Endothelial cell of umbilical vein (primary cell): ENCODE measurements at regions not wholly inside any gene's neighbourhood (a gene's known extent, or its start where the extent isn't known, plus 50 kb on each side); places are given as distances from the start of the nearest gene placed in this dataset.

Experiments used
- BruUV-seq: library from RNA; stranded (reverse); fragments of 400-500 nt; replicated peaks from 2 replicates; lab custom pipeline; 2021; lab: Mats Ljungman, UMichigan
- CTCF ChIA-PET: fragments of 300-600, 350-600 bp; sonication (Branson Sonifier 250); formaldehyde crosslinking; loops from one replicate; lab custom pipeline; 2021; ENCODE audit warnings: antibody characterized with exemption, inconsistent platforms; lab: Charles Lee
- POLR2A ChIA-PET: fragments of 300-600, 350-600 bp; sonication (Branson Sonifier 250); formaldehyde crosslinking; loops from one replicate; lab custom pipeline; 2021; ENCODE audit warnings: antibody characterized with exemption, inconsistent platforms; lab: Charles Lee
- DNase-seq: peaks from one replicate; pipeline ENCODE4 v3.0.0-alpha.2; 2011; ENCODE audit warnings: low read depth, low spot score
- FAIRE-seq: peaks from 2 replicates; lab custom pipeline; 2011; peaks lifted over from hg19 to GRCh38; lab: Jason Lieb, UNC
- H2AFZ ChIP-seq: 2 replicates; pipeline ENCODE4 v1.6.0; 2012; ENCODE audit warnings: low read depth, low read length, control low read depth, inconsistent platforms
- H3K27ac ChIP-seq: 2 replicates; pipeline ENCODE4 v1.5.1; 2011; ENCODE audit warnings: low read depth, mild to moderate bottlenecking, control low read depth, low read length, moderate library complexity; ENCODE audit not compliant: insufficient read depth
- H3K27me3 ChIP-seq, 2 experiments: 2 replicates each; pipeline versions ENCODE4 v1.6.0 to v1.6.1; 2011; ENCODE audit warnings: low read length in 2 of 2, mixed read lengths in 1 of 2; ENCODE audit not compliant: control insufficient read depth in 2 of 2, insufficient read depth in 2 of 2
- H3K36me3 ChIP-seq, 2 experiments: 2 replicates in 1 of 2; 3 replicates in 1 of 2; pipeline ENCODE4 v1.5.1; 2011; ENCODE audit warnings: low read length in 2 of 2, mild to moderate bottlenecking in 1 of 2, moderate library complexity in 1 of 2; ENCODE audit not compliant: control insufficient read depth in 2 of 2, insufficient read depth in 2 of 2; ENCODE audit errors: extremely low read depth in 1 of 2
- H3K4me1 ChIP-seq: 3 replicates; pipeline ENCODE4 v1.5.1; 2011; ENCODE audit warnings: mild to moderate bottlenecking, low read length; ENCODE audit not compliant: control insufficient read depth, insufficient read depth; ENCODE audit errors: extremely low read depth
- H3K4me2 ChIP-seq: 2 replicates; pipeline ENCODE4 v1.6.1; 2011; ENCODE audit warnings: low read length, control low read depth, mixed read lengths; ENCODE audit not compliant: insufficient read depth
- H3K4me3 ChIP-seq, 3 experiments: fragments of 200-600 bp in 1 of 3; sonication (generic), shearing (Covaris generic) in 1 of 3; replicated peaks in 1 of 3; 2 replicates each; pipeline ENCODE4 v1.5.1; 2011 to 2016; ENCODE audit warnings: control low read depth in 3 of 3, low read length in 3 of 3, mild to moderate bottlenecking in 2 of 3, inconsistent platforms in 1 of 3, low read depth in 1 of 3, moderate library complexity in 1 of 3; ENCODE audit not compliant: insufficient read depth in 1 of 3
- H3K79me2 ChIP-seq: 2 replicates; pipeline ENCODE4 v1.6.0; 2012; ENCODE audit warnings: low read length, inconsistent platforms; ENCODE audit not compliant: control insufficient read depth, insufficient read depth
- H3K9ac ChIP-seq: replicated peaks from 2 replicates; pipeline ENCODE3; 2011; ENCODE audit warnings: low read length, control low read depth; ENCODE audit not compliant: insufficient read depth; ENCODE audit errors: extremely low read depth
- H3K9me1 ChIP-seq: replicated peaks from 3 replicates; pipeline ENCODE4 v1.6.0; 2011; ENCODE audit warnings: mild to moderate bottlenecking, low read length; ENCODE audit not compliant: control insufficient read depth, insufficient read depth; ENCODE audit errors: extremely low read depth
- H3K9me3 ChIP-seq: replicated peaks from 2 replicates; pipeline ENCODE4 v1.5.1; 2012; ENCODE audit warnings: low read length, inconsistent platforms; ENCODE audit not compliant: control insufficient read depth, insufficient read depth
- H4K20me1 ChIP-seq: replicated peaks from 2 replicates; pipeline ENCODE3; 2011; ENCODE audit warnings: mild to moderate bottlenecking, low read length; ENCODE audit not compliant: control insufficient read depth, insufficient read depth; ENCODE audit errors: extremely low read depth
- EZH2 ChIP-seq: IDR thresholded peaks from 2 replicates; pipeline ENCODE4 v1.6.1; 2012; ENCODE audit warnings: borderline replicate concordance, low read depth, mild to moderate bottlenecking, moderate library complexity, low read length, inconsistent platforms; ENCODE audit not compliant: severe bottlenecking
- FOS ChIP-seq: IDR thresholded peaks from 2 replicates; pipeline ENCODE4 v1.6.1; 2011; ENCODE audit warnings: mild to moderate bottlenecking, low read length, moderate library complexity, borderline replicate concordance; ENCODE audit not compliant: insufficient read depth
- GATA2 ChIP-seq: IDR thresholded peaks from 2 replicates; pipeline ENCODE4 v1.7.0; 2011; ENCODE audit warnings: low read depth, mild to moderate bottlenecking, moderate library complexity, mixed read lengths, low read length; ENCODE audit not compliant: insufficient read length, insufficient read depth
- JUN ChIP-seq: IDR thresholded peaks from 2 replicates; pipeline ENCODE4 v1.6.1; 2011; ENCODE audit warnings: borderline replicate concordance, low read depth; ENCODE audit not compliant: insufficient read length, insufficient read depth
- POLR2A ChIP-seq: IDR thresholded peaks from 2 replicates; pipeline ENCODE4 v1.6.1; 2012; ENCODE audit warnings: low read depth, mild to moderate bottlenecking, control low read depth, low read length
- POLR2AphosphoS5 ChIP-seq: IDR thresholded peaks from 2 replicates; pipeline ENCODE4 v1.6.1; 2012; ENCODE audit warnings: low read depth, mild to moderate bottlenecking, control low read depth, low read length, moderate library complexity; ENCODE audit not compliant: insufficient read depth
- dilution Hi-C: fragments of 300-500 bp; cut with MboI; formaldehyde crosslinking; loops from one replicate; pipeline ENCODE4 v1.15.0; 2019; ENCODE audit warnings: low sequenced_read_pairs; ENCODE audit not compliant: extremely low pct_ligation_motif_present
- intact Hi-C: fragments of 100-400 bp; cut with micrococcal nuclease; formaldehyde crosslinking; loops from one replicate; pipeline ENCODE4 v1.10.0; 2022
- TF ChIP-seq, protein P1 (sequence below), 2 donors: IDR thresholded peaks; 1 replicate in 1 of 2; 2 replicates in 1 of 2; pipeline ENCODE4 v1.5.1; 2011; ENCODE audit warnings: low read length in 2 of 2, mild to moderate bottlenecking in 2 of 2, moderate library complexity in 2 of 2, control low read depth in 1 of 2, inconsistent platforms in 1 of 2, low read depth in 1 of 2; ENCODE audit not compliant: insufficient read depth in 1 of 2; ENCODE audit errors: extremely low read depth in 1 of 2
- TF ChIP-seq, protein P2 (sequence below): IDR thresholded peaks from 2 replicates; pipeline ENCODE4 v1.6.1; 2011; ENCODE audit not compliant: insufficient read depth, insufficient read length

DNA sequence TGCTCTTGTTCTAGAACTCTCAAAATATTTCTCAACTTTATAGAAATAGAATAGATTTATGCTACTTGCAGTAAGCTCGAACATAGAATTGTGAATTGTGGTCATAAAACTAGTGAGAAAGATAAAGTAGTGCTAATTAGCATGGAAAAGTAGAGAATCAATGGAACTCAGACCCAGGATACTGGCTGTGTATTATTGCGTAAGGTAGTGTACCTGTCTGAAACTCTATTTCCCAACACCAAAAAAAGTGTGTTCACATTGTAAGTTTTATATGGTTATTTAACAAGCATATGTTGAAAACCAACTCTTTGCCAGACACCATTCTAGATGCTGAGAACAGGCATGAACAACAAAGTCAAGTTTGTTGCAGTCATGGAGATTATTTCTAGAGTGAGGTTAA, 720.5 kb upstream of the ATXN7L3B start:
- no peak overlapping the region for H3K27ac ChIP-seq
- TF ChIP-seq EZH2 (no peak), FOS (no peak), POLR2AphosphoS5 (no peak), POLR2A (no peak), GATA2 (no peak), JUN (no peak)
- TF ChIP-seq, protein P1, sequence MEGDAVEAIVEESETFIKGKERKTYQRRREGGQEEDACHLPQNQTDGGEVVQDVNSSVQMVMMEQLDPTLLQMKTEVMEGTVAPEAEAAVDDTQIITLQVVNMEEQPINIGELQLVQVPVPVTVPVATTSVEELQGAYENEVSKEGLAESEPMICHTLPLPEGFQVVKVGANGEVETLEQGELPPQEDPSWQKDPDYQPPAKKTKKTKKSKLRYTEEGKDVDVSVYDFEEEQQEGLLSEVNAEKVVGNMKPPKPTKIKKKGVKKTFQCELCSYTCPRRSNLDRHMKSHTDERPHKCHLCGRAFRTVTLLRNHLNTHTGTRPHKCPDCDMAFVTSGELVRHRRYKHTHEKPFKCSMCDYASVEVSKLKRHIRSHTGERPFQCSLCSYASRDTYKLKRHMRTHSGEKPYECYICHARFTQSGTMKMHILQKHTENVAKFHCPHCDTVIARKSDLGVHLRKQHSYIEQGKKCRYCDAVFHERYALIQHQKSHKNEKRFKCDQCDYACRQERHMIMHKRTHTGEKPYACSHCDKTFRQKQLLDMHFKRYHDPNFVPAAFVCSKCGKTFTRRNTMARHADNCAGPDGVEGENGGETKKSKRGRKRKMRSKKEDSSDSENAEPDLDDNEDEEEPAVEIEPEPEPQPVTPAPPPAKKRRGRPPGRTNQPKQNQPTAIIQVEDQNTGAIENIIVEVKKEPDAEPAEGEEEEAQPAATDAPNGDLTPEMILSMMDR (IDR thresholded peaks at IDR 0.05; ENCODE audit: extremely low read depth in 1 of 2, insufficient read depth in 1 of 2, low read depth in 1 of 2, low read length in 2 of 2): no peak
- TF ChIP-seq, protein P2, sequence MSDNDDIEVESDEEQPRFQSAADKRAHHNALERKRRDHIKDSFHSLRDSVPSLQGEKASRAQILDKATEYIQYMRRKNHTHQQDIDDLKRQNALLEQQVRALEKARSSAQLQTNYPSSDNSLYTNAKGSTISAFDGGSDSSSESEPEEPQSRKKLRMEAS: no peak
- no peak overlapping the region for H3K4me2 ChIP-seq
- POLR2A ChIA-PET: no interaction called here
- H3K9me1 ChIP-seq: no peaks in the 10 kb centered on the region
- no peaks in the 10 kb centered on the region for H4K20me1 ChIP-seq
- FAIRE-seq: no peak
- H3K9ac ChIP-seq: no peak overlapping the region
- H3K36me3 ChIP-seq: no peaks in the 10 kb centered on the region
- DNase-seq: no peak
- dilution Hi-C loops (no loop called here), intact Hi-C loops (no loop called here)
- no peak overlapping the region for H2AFZ ChIP-seq
- no peaks in the 10 kb centered on the region for H3K4me1 ChIP-seq
- H3K9me3 ChIP-seq: no peaks in the 10 kb centered on the region
- H3K79me2 ChIP-seq: no peaks in the 10 kb centered on the region
- H3K27me3 ChIP-seq: no peaks in the 10 kb centered on the region
- no peak overlapping the region for H3K4me3 ChIP-seq
- no TSS peak for BruUV-seq
- CTCF ChIA-PET: no interaction called here
